AG09319 (cell line): ENCODE measurements at regions not wholly inside any gene's neighbourhood (a gene's known extent, or its start where the extent isn't known, plus 50 kb on each side); places are given as distances from the start of the nearest gene placed in this dataset.

Experiments used
- DNase-seq: peaks from one replicate; pipeline ENCODE4 v3.0.0-alpha.2; 2010; ENCODE audit warnings: low read depth; ENCODE audit errors: extremely low read depth
- TF ChIP-seq, protein P1 (sequence below): IDR thresholded peaks from 2 replicates; pipeline ENCODE4 v1.5.1; 2011; ENCODE audit warnings: low read depth, mild to moderate bottlenecking, inconsistent platforms, low read length, moderate library complexity

DNA sequence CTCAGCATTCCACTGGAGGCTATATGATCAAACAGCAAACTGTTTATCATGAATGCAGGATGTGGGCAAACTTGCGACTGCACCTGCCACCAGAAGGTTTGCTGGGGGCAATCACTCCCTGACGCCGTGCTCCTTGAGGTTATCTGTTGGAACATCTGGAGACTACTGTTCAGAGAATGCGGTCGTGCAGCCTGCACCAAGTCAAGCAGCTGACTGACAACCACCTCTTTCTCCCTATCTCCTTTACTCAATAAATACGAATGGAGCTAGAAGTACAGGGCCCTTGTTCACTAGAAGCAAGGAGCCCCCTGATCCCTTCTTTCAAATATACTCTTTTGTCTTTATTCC lies 2101.2 kb downstream of the TP53TG3F start:
- DNase-seq = no peak

GRCh38 chr16:35561346-35561745 lies 2101.9 kb downstream of the TP53TG3F start:
- DNase-seq = no peak
- TF ChIP-seq, protein P1, sequence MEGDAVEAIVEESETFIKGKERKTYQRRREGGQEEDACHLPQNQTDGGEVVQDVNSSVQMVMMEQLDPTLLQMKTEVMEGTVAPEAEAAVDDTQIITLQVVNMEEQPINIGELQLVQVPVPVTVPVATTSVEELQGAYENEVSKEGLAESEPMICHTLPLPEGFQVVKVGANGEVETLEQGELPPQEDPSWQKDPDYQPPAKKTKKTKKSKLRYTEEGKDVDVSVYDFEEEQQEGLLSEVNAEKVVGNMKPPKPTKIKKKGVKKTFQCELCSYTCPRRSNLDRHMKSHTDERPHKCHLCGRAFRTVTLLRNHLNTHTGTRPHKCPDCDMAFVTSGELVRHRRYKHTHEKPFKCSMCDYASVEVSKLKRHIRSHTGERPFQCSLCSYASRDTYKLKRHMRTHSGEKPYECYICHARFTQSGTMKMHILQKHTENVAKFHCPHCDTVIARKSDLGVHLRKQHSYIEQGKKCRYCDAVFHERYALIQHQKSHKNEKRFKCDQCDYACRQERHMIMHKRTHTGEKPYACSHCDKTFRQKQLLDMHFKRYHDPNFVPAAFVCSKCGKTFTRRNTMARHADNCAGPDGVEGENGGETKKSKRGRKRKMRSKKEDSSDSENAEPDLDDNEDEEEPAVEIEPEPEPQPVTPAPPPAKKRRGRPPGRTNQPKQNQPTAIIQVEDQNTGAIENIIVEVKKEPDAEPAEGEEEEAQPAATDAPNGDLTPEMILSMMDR = no peak

More for the DNA sequence above, 2101.2 kb downstream of the TP53TG3F start:
- TF ChIP-seq, protein P1 = no peak

- no peak for DNase-seq
- TF ChIP-seq, protein P1 = no peak
Measured at GRCh38 chr16:35562471-35562870, 2103.1 kb downstream of the TP53TG3F start.

GRCh38 chr16:35562919-35563318 lies 2103.5 kb downstream of the TP53TG3F start:
- DNase-seq = no peak
- TF ChIP-seq, protein P1 = no peak

DNA sequence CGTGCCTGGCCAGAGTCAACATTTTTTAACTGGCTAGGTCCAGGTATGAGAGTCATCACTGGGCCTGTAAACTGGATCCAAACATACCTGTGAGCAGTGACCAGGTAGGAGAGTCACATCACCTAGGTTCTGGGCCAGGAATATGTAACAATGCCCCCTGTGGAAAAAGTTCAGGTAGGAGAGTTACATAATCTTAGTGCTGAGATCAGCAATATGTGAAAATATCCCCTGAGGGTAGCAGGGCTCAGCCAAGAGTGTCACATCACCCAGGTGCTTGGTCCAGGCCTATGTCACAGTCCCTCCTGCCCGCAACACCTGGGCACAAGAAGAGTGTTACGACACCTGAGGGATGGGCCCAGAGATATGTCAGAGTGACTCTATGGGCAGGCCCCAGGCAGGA lies 2104.7 kb downstream of the TP53TG3F start:
- TF ChIP-seq, protein P1 = no peak
- no peak for DNase-seq

DNA sequence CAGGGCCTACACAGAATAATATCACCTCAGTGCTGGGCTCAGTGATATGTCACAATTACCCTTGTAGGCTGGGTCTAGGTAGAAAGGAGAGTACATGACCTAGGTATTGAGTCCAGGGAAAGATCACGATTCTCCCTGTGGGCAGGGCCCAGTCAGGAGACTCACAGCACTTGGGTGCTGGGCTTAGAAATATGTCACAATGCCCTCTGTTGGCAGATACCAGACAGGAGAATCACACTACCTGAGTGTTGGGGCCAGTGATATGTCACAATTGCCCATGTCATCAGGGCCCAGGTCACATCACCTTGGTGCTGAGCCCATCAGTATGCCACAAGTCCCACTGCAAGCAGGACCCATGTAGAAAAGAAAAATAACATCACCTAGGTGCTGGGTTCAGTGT lies 2105.5 kb downstream of the TP53TG3F start:
- TF ChIP-seq, protein P1 = no peak
- no peak for DNase-seq

- no peak for DNase-seq
- TF ChIP-seq, protein P1 = no peak
Measured at GRCh38 chr16:35565626-35566025, 2106.2 kb downstream of the TP53TG3F start.
